ENCODE measurements at regions not wholly inside any gene's neighbourhood (a gene's known extent, or its start where the extent isn't known, plus 50 kb on each side); places are given as distances from the start of the nearest gene placed in this dataset.

DNA sequence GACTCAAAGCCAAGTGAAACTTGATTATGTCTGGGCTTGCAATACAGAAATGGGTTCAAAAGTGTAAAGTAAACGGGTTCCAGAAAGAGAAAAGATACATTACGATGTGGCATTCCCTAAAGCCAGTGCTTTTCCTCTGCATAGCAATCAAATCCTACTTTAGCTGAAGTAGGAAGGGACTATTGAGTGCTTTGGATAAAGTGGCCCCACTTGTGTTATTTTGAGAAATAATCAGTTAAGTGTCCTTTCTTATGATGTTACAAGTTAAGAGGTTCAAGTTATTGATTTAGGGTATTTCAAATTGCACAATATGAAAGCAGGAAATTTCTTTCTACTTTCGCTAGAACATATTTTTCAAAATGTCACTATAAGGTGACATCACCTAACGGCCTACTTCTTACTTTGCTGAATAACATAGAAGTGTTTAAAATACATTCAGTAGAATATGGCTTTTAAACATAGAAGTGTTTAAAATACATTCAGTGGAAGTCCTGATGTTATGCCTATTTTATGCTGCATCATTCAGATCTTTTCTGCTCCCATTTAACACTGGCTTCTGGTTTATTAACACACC lies 235.2 kb downstream of the DTHD1 start:
- Histone ChIP-seq H3K27me3 (no peaks in the 10 kb centered on the region), H3K27ac (no peak overlapping the region), H3K4me1 (ENCODE audit: insufficient read depth) (no peaks in the 10 kb centered on the region), H3K9me3 (ENCODE audit: low read depth) (no peaks in the 10 kb centered on the region), H3K4me2 (no peak overlapping the region), H3K9me2 (replicated peaks; ENCODE audit: insufficient read depth) (no peaks in the 10 kb centered on the region), H2AFZ (no peak overlapping the region), H4K20me1 (ENCODE audit: insufficient read depth, poor library complexity, severe bottlenecking) (no peaks in the 10 kb centered on the region), H3K36me3 (replicated peaks; ENCODE audit: insufficient read depth, low read depth) (no peaks in the 10 kb centered on the region), H3K4me3 (no peak overlapping the region), H3K79me2 (no peaks in the 10 kb centered on the region)
- 86% methylated on average over 4 of the region's 4 CpGs for WGBS (ENCODE audit: low lambda C conversion rate, missing lambda C conversion rate)
- TF ChIP-seq EZH2phosphoT487 (IDR thresholded peaks at IDR 0.05; ENCODE audit: low read depth, severe bottlenecking, unreplicated experiment): no peak
- TF ChIP-seq EZH2 (IDR thresholded peaks at IDR 0.05; ENCODE audit: borderline replicate concordance): no peak
- TF ChIP-seq, protein P1, sequence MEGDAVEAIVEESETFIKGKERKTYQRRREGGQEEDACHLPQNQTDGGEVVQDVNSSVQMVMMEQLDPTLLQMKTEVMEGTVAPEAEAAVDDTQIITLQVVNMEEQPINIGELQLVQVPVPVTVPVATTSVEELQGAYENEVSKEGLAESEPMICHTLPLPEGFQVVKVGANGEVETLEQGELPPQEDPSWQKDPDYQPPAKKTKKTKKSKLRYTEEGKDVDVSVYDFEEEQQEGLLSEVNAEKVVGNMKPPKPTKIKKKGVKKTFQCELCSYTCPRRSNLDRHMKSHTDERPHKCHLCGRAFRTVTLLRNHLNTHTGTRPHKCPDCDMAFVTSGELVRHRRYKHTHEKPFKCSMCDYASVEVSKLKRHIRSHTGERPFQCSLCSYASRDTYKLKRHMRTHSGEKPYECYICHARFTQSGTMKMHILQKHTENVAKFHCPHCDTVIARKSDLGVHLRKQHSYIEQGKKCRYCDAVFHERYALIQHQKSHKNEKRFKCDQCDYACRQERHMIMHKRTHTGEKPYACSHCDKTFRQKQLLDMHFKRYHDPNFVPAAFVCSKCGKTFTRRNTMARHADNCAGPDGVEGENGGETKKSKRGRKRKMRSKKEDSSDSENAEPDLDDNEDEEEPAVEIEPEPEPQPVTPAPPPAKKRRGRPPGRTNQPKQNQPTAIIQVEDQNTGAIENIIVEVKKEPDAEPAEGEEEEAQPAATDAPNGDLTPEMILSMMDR (IDR thresholded peaks at IDR 0.05; ENCODE audit: poor library complexity): no peak
- DNase-seq (ENCODE audit: low spot score): no peak

DNA sequence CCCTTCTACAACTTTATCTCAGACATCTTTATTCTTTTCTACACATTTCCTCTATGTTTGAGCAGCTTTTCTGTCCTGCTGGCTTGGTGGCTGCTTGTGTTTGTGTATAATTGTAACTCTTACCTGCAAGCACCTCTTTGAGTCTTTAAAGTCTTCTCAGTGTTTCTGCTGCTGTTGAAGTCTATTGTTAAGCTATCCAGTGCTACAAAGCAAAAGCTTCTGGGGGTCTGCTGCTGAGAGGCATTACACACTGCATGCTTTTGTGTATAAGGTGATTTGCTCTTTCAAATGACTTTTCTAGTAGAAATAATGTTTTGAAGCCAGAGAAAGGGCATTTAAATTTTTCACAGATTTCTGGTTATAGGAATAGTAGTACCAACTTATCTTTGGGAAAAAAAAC lies 241.8 kb downstream of the DTHD1 start:
- Histone ChIP-seq H3K9me3 (ENCODE audit: low read depth) (peaks cover 12% of the 10 kb centered on the region), H4K20me1 (ENCODE audit: insufficient read depth, poor library complexity, severe bottlenecking) (no peaks in the 10 kb centered on the region), H3K27me3 (no peaks in the 10 kb centered on the region), H3K4me3 (no peak overlapping the region), H3K36me3 (replicated peaks; ENCODE audit: insufficient read depth, low read depth) (no peaks in the 10 kb centered on the region), H3K79me2 (no peaks in the 10 kb centered on the region), H2AFZ (no peak overlapping the region), H3K4me1 (ENCODE audit: insufficient read depth) (no peaks in the 10 kb centered on the region), H3K27ac (no peak overlapping the region), H3K9me2 (replicated peaks; ENCODE audit: insufficient read depth) (no peaks in the 10 kb centered on the region), H3K4me2 (no peak overlapping the region)
- no peak for DNase-seq (ENCODE audit: low spot score)
- TF ChIP-seq, protein P1 (IDR thresholded peaks at IDR 0.05; ENCODE audit: poor library complexity): no peak

DNA sequence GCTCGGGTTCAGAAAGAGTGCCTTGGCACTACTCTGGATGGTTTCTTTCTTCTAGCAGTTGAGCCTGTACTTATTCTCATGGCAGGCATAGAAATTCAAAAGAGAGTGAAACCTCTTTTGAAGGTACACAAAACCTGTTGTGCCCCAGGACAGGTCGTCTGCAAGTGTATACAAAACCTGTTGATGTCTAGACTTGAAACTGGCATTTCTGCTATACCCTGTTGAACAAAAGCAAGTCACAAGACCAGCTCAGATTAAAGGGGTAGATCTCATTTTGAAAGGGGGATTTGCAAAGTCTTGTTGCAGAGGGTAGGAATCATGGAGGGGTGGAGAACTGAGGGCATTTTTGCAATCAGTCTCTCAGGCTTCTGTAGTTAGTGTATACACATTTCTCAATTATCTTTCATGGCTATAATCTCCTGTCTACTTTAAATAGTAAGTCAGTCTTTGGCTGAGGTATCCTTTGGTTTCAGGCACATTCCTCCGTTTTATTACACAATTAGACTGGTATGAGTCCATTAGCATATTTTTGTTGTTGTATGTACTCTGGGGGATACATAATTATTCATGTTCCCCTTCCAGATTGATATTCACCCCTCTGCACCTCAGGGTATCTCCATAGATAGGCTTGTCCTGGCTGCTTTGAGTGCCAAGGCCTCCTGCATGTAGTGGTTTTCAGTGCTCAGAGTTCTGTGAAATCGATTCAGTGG lies 251.4 kb downstream of the DTHD1 start:
- TF ChIP-seq EZH2 (IDR thresholded peaks at IDR 0.05; ENCODE audit: borderline replicate concordance) (no peak), EZH2phosphoT487 (IDR thresholded peaks at IDR 0.05; ENCODE audit: low read depth, severe bottlenecking, unreplicated experiment) (no peak)
- TF ChIP-seq, protein P1 (IDR thresholded peaks at IDR 0.05; ENCODE audit: poor library complexity): no peak
- no peaks in the 10 kb centered on the region for H4K20me1 ChIP-seq (ENCODE audit: insufficient read depth, poor library complexity, severe bottlenecking)
- no peak overlapping the region for H3K4me3 ChIP-seq
- peaks cover 3% of the 10 kb centered on the region for H3K9me3 ChIP-seq (ENCODE audit: low read depth)
- H3K9me2 ChIP-seq (replicated peaks; ENCODE audit: insufficient read depth): no peaks in the 10 kb centered on the region
- H3K4me1 ChIP-seq (ENCODE audit: insufficient read depth): no peaks in the 10 kb centered on the region
- H2AFZ ChIP-seq: no peak overlapping the region
- no peak for DNase-seq (ENCODE audit: low spot score)
- no peak overlapping the region for H3K27ac ChIP-seq
- H3K4me2 ChIP-seq: no peak overlapping the region
- H3K79me2 ChIP-seq: no peaks in the 10 kb centered on the region
- WGBS (ENCODE audit: low lambda C conversion rate, missing lambda C conversion rate): 67% methylated on average over 4 of the region's 4 CpGs
- H3K27me3 ChIP-seq: no peaks in the 10 kb centered on the region
- H3K36me3 ChIP-seq (replicated peaks; ENCODE audit: insufficient read depth, low read depth): no peaks in the 10 kb centered on the region

All from hepatocyte (in vitro differentiated cells).